ENCODE measurements at regions not wholly inside any gene's neighbourhood (a gene's known extent, or its start where the extent isn't known, plus 50 kb on each side); places are given as distances from the start of the nearest gene placed in this dataset.

DNA sequence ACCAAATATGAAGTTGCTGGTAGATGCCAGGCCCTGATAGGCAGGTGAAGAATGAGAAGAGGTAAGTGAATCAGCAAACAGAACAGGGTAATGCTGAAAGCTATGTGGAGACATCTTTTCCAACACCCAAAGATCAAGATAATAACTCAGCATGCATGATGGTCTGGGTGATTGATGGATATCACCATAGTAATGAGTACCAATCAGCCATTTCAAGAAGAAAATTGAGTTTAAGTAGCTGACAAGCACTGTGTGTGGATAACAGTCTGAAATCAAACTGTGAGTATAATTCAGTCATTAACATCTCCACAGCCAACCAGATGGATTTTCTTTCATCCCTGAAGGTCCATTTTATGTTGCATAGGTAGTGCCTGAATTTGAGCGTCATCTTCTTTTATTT lies 289.6 kb upstream of the SMIM31 start:
- Histone ChIP-seq H3K4me3 (no peak overlapping the region), H3K27me3 (no peaks in the 10 kb centered on the region), H3K27ac (no peak overlapping the region), H3K36me3 (ENCODE audit: low read depth, missing control alignments) (no peaks in the 10 kb centered on the region), H3K4me1 (no peaks in the 10 kb centered on the region), H3K9me3 (no peaks in the 10 kb centered on the region)
- WGBS, 2 donors: 74 to 78% methylated on average over 1 of the region's 1 CpG
- DNase-seq: no peak
- intact Hi-C loops (cut with DNase I; ENCODE audit: low total_unique reads): no loop called here
- TF ChIP-seq, protein P1, sequence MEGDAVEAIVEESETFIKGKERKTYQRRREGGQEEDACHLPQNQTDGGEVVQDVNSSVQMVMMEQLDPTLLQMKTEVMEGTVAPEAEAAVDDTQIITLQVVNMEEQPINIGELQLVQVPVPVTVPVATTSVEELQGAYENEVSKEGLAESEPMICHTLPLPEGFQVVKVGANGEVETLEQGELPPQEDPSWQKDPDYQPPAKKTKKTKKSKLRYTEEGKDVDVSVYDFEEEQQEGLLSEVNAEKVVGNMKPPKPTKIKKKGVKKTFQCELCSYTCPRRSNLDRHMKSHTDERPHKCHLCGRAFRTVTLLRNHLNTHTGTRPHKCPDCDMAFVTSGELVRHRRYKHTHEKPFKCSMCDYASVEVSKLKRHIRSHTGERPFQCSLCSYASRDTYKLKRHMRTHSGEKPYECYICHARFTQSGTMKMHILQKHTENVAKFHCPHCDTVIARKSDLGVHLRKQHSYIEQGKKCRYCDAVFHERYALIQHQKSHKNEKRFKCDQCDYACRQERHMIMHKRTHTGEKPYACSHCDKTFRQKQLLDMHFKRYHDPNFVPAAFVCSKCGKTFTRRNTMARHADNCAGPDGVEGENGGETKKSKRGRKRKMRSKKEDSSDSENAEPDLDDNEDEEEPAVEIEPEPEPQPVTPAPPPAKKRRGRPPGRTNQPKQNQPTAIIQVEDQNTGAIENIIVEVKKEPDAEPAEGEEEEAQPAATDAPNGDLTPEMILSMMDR (IDR thresholded peaks at IDR 0.05): no peak
- TF ChIP-seq POLR2A (IDR thresholded peaks at IDR 0.05): no peak

DNA sequence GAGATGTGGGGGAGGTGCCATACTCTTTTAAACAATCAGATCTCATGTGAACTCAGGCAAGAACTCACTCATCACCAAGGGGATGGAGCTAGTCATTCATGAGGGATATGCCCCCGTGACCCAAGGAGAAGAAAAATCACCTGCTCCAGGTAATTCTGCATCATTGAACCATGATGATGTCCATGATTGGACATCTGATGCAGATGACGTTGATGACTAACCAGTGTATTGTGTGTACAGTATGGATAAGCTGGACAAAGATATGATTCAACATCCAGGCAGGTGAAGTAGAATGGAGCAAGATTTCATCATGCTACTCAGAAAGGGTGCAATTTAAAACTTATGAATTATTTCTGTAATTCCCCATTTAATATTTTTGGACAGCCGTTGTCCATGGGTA lies 286.4 kb upstream of the SMIM31 start:
- Histone ChIP-seq H3K9me3 (no peaks in the 10 kb centered on the region), H3K27me3 (no peaks in the 10 kb centered on the region), H3K4me3 (no peak overlapping the region), H3K4me1 (no peaks in the 10 kb centered on the region), H3K27ac (no peak overlapping the region), H3K36me3 (ENCODE audit: low read depth, missing control alignments) (no peaks in the 10 kb centered on the region)
- TF ChIP-seq, protein P1 (IDR thresholded peaks at IDR 0.05): no peak
- TF ChIP-seq POLR2A (IDR thresholded peaks at IDR 0.05): no peak
- WGBS, 2 donors: 75 to 82% methylated on average over 3 of the region's 3 CpGs
- intact Hi-C loops (cut with DNase I; ENCODE audit: low total_unique reads): no loop called here
- no peak for DNase-seq

DNA sequence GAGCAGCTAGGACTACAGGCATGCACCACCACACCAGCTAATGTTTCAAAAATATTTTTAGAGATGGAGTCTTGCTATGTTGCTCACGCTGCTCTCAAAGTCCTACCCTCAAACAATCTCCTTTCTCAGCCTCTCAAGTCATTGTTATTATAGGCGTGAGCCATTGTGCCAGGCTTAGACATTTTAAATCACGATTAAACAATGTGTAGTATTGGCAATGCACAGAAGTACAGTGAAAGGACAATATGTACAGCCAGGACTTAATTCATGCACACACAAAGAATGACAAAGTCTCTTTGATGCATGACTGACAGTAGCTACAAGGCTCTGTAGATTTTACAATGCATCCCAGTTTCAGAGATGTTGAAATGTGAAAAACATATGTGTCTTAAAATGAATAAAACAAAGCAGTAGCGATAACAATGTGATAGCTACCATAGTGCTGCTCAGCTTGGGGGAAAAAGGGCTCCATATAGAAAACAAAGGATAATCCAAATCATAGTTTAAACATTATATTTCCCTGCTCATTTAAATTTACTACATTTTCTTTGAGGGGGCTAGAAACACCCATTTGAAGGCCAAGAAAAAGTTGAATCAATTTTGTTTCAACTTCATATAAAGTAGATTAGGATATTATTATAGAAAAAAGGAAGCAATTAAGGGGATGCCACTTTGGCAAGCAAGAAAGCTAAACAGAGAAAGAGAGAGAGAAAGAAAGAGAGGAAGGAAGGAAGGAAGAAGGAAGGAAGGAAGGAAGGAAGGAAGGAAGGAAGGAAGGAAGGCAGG lies 272.4 kb upstream of the SMIM31 start:
- no peak for DNase-seq
- Histone ChIP-seq H3K4me1 (no peaks in the 10 kb centered on the region), H3K27ac (no peak overlapping the region), H3K4me3 (no peak overlapping the region), H3K36me3 (ENCODE audit: low read depth, missing control alignments) (no peaks in the 10 kb centered on the region), H3K9me3 (no peaks in the 10 kb centered on the region), H3K27me3 (no peaks in the 10 kb centered on the region)
- WGBS, 2 donors: 88 to 92% methylated on average over 4 of the region's 4 CpGs
- no peak for TF ChIP-seq POLR2A (IDR thresholded peaks at IDR 0.05)
- TF ChIP-seq, protein P1 (IDR thresholded peaks at IDR 0.05): no peak
- intact Hi-C loops (cut with DNase I; ENCODE audit: low total_unique reads): no loop called here

DNA sequence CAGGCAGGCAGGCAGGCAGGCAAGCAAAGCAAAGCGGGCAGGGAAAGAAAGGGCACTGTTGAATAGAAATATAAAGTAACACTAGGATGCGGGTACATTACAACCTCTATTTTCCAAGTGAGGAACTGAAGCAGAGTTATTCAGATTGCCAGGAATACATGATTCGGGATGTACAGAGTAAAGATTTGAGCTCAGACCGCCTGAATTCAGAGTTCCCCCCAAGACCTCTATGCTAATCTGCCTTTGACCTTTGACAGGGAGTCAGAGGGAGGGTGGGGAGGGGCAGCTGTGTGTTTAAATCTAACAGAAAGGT lies 271.9 kb upstream of the SMIM31 start:
- H3K27me3 ChIP-seq: no peaks in the 10 kb centered on the region
- DNase-seq: no peak
- intact Hi-C loops (cut with DNase I; ENCODE audit: low total_unique reads): no loop called here
- no peaks in the 10 kb centered on the region for H3K9me3 ChIP-seq
- no peak overlapping the region for H3K4me3 ChIP-seq
- H3K4me1 ChIP-seq: no peaks in the 10 kb centered on the region
- H3K27ac ChIP-seq: no peak overlapping the region
- WGBS, 2 donors: 68 to 72% methylated on average over 4 of the region's 4 CpGs
- H3K36me3 ChIP-seq (ENCODE audit: low read depth, missing control alignments): no peaks in the 10 kb centered on the region
- TF ChIP-seq POLR2A (IDR thresholded peaks at IDR 0.05): no peak
- TF ChIP-seq, protein P1 (IDR thresholded peaks at IDR 0.05): no peak

DNA sequence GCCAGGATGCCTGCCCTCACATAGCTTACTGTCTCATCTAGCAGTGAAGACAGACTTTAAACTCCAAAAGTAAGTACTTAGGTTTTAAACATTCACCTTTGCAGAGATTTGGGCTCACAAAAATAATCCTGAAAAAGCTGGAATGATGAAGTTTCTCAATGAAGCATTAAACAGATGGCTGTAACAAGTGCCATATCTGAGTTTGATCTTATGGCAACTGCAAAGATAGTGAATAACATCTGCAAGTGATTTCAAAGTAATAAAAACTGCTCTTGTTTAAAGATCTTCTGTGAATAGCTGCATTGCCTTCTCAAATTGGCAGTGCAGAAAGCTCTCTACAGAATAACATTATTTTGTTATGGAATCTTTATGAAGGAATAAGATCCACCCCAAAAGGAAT lies 271.2 kb upstream of the SMIM31 start:
- no peaks in the 10 kb centered on the region for H3K9me3 ChIP-seq
- intact Hi-C loops (cut with DNase I; ENCODE audit: low total_unique reads): no loop called here
- H3K4me1 ChIP-seq: no peaks in the 10 kb centered on the region
- H3K27me3 ChIP-seq: no peaks in the 10 kb centered on the region
- DNase-seq: no peak
- no peak overlapping the region for H3K4me3 ChIP-seq
- no peak for TF ChIP-seq POLR2A (IDR thresholded peaks at IDR 0.05)
- TF ChIP-seq, protein P1 (IDR thresholded peaks at IDR 0.05): no peak
- no peaks in the 10 kb centered on the region for H3K36me3 ChIP-seq (ENCODE audit: low read depth, missing control alignments)
- H3K27ac ChIP-seq: no peak overlapping the region
